Amygdala (tissue), 56 donors: ENCODE measurements at regions not wholly inside any gene's neighbourhood (a gene's known extent, or its start where the extent isn't known, plus 50 kb on each side); places are given as distances from the start of the nearest gene placed in this dataset.

ENCODE experiments used
- DNase-seq, 56 donors: peaks; one replicate each; lab custom pipeline; 2025; lab: John Stamatoyannopoulos, UW

DNA sequence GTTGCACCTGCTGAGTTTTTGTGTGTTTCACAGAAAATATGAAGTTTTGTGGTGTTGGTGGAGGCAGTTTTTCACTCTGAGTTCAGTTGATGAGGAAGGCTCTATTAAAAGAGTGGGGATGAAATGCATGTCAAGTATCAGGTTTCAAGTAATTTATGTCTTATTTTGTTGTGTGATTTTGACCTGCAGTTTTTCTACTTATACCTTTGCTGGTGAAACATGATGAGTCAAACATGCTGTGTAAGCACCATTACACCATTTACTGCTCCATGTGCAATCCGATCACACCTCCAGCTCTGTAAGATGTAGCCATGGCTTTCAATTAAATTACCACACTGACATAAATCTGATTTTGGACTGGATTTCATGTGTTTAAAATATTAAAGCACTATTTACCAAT lies 174.5 kb upstream of the ZEB2 start:
- no peak for DNase-seq

DNA sequence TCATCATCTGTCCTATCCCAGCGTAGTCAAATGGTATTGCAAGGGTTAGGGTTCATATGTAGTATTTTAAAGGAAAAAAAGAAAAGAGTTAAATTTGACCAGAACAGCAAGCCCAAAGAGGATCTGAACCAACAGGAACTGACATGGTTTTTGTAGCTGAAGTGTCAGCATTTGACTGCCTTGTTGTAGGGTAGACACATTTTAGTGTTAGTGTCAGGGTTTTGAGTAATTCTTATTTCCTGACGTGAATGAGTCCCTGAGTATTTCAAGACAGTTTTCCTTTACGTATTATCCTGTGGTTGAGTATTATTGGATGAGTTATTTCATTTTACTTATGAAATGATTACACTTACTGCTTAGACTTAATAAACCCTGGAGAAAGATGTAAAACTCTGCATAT lies 173.3 kb upstream of the ZEB2 start:
- no peak for DNase-seq

DNA sequence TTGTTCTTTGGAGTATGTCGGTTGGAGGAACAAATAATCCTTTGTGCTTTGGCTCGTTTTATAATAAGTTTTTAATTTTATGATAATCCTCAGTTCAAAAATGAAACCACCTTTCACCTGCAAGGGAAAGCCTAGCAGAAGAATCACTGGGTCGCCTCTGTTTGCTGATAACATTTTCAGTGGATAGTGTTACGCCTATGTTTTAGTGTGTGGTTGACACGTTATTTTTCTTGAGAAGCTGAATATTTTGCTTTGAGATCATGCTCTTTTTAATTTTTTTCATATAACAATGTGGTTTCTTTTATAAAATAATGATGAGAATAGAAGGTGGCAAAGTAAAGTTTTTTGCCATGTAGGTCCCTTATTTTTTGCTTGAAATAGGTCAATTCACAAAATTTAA lies 172.7 kb upstream of the ZEB2 start:
- DNase-seq, result no peak

DNA sequence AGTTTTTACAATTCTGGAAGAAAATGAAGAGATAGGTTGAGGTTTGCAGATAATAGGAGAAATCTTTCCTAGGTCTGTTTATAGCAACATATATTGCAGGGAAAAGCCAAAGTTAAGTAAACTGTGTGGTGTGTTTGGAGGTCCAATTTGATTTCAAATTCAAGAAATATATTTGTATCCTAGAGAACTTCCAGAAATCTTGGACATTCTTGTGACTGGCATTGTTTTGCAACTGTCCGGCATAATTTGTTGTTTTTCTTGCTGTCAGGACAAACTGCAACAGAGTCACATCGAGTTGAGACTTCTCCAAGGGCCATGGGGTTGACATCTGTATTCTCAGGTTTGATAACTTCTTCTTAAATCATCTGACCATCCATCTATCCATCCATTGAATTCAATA lies 170.9 kb upstream of the ZEB2 start:
- no peak for DNase-seq

DNA sequence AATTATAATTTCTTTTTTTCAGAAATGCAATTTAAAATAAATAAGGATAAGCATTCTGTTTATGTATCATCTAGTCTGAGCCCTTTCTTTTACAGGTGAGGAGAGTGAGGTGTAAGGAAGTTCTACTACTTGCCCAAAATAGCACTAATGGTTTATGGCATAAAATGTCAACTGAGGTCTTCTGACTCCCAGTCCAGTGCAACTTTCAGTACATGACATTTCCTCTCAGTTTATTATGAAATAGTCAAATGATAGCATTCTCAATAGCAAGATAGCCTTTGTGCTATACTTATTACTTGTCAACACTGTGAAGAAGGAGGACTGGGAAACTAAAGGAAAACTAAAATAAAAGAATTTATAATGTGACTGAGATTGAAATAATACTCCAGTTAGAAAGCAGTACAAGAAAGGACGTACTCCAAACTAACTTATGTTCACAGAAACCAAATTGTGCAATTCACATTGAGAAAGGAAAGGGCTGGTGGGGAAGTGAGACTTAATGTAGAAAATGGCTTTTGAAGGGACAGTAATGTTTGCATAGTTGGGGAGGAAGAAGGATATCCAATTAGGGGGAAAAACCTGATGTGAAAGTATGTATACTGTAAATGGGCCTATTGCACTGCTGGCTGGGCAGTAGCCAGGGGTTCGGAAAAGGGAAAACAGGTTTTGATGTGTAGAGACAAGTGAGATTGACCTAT lies 166.7 kb upstream of the ZEB2 start:
- no peak for DNase-seq

DNA sequence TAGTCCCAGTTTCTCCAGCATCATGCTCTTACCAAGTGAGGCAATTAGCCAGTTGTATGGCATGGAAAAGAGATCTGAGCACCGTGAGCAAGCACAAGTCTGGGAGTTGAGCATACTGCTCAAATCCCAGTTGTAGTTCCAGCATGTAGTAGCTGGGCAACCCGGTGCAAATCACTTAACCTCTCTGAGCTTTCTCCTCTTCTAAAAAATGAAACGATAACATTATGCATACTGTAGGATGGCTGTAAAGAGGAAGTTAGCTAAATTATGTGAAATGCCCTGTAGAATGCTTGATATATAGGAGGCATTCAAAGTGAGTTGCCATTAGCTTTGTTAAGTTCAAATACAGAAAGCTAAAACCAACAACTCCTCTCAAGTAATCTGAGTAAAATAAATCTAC lies 164.0 kb upstream of the ZEB2 start:
- no peak for DNase-seq

DNA sequence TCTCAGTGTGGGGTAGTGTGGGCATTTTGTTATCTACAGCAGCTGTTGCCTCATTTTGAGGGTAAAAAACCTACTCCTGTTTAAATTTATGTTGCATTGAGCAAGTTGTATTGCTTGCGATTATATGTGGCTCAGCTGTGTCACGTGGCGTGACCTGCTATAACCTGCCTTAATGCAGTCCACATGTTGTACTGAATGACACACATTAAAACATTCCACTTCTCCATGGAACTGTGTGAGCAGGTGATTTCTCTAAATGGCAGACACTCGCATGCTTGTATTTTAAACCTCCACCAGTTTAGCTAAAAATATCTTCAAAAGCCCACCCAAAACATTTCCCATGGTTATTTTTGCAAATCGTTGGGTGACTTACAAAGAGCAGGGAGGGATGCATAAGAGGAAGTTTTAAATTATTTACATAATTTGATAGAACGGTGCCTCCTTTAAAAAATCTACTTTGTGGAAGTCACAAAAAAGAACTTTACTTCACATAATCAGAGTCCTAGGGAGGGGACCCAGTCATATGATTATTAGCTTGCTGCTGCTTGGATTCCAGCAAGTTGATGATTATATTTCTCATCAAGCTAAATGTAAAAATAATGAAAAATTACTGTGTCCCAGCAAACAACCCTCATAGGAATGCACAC lies 163.3 kb upstream of the ZEB2 start:
- DNase-seq, result no peak

DNA sequence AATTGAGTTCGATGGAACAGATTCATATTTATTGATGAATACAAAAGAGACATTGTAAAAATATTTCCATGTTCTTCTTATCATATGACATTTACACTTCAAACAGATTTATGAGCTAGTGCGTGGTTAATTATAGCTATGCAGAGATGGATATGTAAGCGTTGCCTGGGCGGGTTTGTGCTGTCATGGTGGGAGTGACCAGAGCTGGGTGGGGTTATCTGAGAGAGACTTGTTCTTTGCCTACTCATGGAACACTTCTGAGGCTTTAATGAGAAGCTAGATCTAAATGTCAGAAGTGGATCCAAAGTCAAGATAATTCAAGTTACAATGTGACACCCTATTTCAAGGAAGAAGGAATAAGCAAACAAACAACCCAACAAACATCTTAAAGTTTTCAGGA lies 162.3 kb upstream of the ZEB2 start:
- DNase-seq, result peak in 1 of 56 donors; percentile 10

DNA sequence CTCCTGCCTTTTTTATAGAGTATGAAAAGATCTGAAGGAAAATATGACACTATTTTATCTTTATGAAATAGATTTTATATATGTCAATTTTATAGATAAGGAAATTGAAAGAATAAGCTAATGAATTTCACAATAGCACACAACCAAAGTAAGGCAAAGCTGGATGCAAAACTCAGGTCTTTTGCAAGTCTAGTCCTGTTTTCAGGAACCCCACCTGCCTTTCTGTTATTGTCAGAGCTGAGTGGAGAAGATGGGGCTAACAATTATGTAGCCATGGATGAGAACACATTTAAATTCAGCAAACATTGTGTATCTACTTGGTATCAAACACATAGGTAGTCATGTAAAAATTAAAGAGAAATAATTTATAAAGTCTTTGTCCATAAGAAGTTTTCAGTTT lies 161.5 kb upstream of the ZEB2 start:
- DNase-seq, result no peak

DNA sequence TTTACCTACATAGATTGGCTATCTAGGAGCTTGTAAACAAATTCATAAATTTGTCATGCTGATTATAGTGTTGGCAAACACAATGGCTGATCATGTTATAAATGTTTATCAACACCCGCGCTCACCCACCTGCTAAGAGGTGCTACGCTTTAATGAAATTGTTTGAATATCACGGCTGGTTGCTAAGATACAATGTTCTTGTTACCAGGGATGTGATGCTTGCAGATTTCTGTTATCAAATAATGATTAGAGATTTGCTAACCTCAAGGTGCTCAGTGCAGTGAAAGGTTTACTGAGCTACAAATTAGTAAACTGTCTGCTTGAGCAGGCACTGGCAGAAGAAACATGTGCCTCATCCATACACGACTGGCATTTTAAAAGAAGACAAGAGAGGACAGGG lies 160.0 kb upstream of the ZEB2 start:
- no peak for DNase-seq

DNA sequence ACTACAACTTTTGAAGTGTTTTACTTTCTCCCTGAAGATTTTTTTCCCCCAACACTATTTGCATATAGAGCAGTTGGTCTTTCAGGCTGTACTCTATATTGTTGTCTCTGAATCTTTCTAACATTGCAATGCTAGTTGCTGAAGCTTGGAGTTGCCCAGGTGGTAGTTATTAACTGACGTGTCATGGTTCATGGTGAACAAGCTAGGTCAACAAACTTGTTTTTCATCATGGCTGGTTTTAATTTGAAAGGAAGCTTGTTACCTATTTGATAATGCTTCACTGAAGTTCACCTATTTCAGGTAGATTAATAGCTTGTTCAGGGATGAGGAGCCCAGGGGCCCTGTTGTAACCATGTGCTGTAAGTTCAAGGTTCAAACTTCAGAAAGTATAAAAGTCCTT lies 158.8 kb upstream of the ZEB2 start:
- DNase-seq, result no peak

DNA sequence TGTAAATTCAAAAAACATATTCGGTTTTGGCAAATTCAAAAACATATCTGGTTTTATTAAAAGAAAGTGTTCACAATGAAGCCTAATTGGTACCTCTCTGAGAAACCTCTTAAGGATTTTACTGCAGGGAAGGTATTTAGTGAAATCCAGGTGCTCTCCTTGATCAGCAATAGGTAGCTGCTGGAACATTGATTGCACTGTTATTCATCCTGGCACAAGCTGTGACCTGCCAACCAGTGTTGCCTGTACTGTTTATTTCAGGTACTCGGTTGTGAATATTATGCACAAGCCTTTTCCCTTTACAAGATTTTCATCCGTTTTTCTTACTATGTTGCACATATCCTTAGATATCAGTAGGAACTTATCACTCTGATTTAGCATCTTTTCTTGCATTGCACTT lies 155.8 kb upstream of the ZEB2 start:
- DNase-seq, result no peak

DNA sequence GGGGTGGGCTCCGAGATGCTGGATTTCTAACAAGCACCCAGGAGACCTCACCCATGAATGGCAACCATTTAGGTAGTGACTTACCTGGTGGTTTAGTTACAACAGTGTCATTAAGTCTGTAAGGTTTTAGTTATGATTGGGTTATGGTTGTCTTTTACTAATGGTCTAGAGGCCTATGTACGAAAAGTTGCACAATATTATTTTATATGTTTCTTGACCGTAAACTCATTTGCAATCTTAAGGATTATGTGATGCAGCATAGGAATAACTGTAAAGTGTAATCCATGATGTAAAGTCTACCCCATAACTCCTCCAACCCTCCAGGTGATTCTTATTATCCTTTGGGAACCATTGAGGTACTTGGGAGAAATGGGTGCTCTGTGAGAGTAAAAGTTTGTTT lies 155.4 kb upstream of the ZEB2 start:
- no peak for DNase-seq

DNA sequence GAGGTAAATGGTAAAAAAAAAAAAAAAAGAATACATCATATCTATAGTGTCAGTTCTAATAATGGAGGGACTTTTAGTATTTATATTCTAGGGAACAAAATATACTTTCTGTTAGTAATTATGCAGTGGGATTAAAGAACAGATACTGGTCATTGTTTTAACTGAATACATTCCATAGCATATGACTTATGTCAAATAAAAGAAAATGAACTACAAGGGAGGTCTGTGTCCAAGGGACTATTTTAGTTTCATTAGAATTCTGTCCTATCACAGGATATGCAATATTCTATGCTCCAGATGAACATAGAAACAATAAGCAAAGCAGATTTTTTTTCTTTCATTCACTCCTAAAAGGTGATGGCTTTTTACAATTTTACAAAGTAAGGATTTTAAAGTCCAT lies 154.2 kb upstream of the ZEB2 start:
- no peak for DNase-seq

DNA sequence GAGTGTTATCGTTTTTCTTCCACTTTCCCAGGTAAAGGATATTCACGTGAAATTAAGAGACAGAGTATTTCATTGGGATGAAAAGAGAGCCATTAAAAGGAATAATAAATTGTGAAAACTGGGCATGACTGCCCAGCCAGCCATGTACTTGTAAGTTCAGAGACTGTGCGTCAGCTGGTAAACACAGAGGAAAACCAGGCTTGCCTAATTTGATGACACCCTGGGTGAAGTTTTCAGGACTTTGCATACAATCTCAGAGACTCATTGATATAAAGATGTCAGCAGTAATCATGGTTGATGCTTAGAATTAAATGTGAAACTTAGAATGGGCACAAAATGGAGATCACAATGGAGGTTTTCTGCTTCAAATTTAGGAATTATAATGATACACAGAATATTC lies 153.5 kb upstream of the ZEB2 start:
- DNase-seq, result no peak

DNA sequence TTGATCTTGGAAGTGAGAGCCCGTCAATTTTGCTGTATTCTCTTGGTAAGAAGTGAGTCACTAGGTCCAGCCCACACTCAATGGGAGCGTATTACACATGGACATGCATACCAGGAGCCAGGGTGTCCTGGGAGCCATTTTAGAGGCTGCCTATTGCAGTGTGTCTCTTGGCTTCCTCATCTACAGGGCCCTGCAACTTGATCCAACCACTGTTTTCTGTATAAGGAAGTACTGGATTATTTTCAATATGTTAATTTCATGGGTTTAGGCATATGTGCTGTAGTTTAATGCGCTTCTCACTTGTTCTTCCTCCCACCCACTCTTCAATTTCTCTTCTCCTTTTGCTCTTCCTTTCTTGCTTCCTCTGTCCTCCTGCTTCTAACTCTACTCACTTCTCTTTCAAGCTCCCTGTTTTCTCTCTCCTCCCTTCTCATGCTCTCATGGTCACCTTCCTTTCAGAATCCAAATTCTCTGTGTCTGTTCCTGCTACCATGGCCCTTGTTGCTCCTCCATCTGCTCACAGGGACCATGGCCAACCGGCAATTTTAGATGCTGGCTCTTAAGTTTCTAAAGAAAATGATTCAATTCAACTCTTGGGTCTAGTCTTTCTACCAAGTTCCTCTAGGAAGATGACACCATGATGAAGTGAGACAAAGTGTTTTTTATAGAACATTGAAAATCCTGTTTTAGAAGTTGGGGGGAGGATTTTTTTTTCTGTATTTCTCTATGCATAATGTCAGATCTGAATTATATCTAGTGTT lies 152.0 kb upstream of the ZEB2 start:
- DNase-seq, result no peak

DNA sequence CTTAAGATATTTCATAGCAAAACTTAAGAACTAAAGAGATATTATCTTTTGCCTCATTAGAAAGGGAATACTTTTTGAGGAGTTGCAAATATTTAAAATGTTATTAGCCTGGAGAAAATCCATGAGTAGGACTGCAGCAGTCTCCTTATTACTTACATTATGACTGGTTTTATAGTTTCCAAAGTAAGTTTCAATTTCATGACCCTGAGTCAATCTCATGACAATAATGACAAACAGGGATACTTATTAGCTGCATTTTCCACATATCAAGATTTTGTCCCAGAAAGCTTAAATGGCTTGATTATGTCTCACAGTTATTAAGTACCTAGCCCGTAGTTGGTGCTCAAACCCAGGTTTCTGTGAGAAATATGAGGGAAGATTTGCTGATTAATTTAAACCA lies 150.8 kb upstream of the ZEB2 start:
- DNase-seq, result no peak

DNA sequence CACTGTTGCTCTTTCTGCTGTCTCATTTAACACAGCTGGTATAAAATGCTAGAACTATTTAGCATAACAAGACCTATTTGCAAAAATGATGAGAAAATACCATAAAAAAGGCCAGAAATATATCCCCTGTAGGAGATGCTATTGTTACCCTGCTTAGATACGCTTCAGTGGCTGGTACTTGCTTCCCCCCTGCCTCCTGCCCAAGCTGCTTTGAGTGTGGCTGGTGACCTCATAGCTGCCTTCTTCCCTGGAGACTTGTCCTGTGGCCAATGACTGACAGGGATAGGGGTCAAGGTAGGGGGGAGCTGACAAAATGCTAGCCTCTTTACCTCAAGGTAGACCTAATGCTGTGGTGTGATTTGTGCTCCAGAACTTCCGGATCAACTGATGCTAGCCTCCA lies 150.2 kb upstream of the ZEB2 start:
- no peak for DNase-seq

DNA sequence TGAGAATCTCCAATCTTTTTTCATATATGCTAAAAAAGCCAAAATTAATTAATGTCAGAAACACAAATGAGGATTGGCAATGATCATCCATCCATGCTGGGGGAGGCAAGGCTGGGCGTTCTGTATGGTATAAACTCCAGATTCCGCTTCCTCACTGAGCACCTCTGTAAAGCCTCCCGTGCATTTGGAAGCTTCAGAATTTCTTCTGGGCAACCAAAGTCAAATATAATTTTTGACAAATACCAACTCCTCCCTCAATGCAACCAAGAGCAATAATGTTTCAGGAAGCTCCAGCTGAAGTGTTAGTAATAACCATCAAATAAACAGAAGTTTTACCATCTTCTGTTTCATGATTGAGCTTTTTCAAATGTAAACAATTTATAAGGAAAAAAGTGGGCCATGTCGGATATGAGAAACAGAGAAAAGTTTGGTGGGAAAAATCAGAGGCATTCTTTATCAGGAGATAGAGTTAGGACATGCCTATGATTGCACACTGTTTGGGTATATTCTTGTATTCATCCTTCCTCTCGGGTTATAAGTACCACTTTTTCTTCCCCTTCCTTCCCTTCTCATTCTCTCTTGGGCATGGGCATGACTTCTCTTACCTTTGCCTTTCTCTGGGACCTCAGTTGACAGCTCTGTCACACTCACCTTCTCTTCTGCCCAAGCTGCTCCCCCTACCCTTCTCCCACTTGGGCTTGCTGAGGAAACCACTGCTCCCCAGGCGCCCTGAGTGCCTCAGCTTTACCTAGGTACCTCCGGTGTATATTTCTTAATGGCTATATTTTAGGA lies 149.5 kb upstream of the ZEB2 start:
- no peak for DNase-seq

DNA sequence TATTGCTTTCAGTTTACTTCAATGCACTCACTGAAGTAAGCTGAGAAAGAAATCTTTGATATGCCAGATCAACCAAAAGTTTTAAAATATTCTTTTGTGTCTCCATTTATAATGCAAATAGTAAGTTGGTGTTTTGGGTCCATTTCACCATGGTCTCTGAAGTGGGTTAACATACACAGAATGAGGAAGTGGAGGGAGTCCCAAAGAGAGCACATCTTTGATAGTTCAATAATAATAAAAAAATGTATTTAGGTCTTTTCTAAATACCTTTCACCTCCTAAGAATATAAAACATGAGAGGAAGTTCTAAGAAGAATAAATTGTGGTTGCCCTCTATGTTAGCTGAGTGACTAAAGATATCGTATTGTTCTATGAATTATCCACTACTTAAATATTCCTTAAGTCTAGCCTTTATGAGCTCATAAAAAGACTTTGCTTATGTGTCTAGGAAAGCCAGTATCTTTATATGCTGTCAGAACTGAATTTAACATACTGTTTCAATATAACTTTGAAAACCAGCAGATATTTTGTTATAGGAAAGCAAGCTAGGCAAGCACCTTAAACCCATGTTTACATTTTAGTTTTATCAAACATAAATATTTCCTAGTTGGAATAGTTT lies 148.7 kb upstream of the ZEB2 start:
- DNase-seq, result no peak

DNA sequence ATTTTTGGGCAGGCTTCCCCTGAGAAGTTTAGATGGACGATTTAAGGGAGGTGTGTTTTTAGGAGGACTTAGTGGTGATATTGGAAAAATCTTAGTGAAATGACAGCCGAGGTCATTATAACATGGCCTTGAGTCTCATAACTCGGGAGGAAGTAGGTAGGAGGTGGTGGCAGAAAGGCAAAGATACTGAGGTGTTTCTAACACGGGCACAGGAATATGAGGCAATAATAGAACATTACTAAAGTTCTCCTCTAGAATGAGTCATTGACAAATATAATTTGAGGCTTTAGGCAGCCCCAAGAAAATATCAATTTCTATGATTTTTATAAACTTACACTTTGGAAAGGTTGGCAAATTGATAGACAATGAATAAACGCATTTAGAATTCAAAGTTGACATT lies 146.1 kb upstream of the ZEB2 start:
- no peak for DNase-seq
